BJ (cell line): ENCODE measurements at regions not wholly inside any gene's neighbourhood (a gene's known extent, or its start where the extent isn't known, plus 50 kb on each side); places are given as distances from the start of the nearest gene placed in this dataset.

Experiments used
- CTCF ChIA-PET: fragments of 350-600 bp; formaldehyde crosslinking; extraction: SDS; loops from one replicate; lab custom pipeline; 2021; ENCODE audit warnings: antibody characterized with exemption, inconsistent platforms; lab: Yijun Ruan, JAX
- POLR2A ChIA-PET: fragments of 300-600 bp; sonication (Branson Sonifier 250); formaldehyde crosslinking; extraction: SDS; loops from one replicate; lab custom pipeline; 2021; ENCODE audit warnings: antibody characterized with exemption; lab: Charles Lee
- DNase-seq: peaks from one replicate; pipeline ENCODE4 v3.0.0-alpha.2; 2011; ENCODE audit warnings: low read depth
- H3K27me3 ChIP-seq: 2 replicates; pipeline ENCODE4 v1.6.0; 2011; ENCODE audit warnings: low read length; ENCODE audit not compliant: control insufficient read depth, insufficient read depth
- H3K36me3 ChIP-seq: 2 replicates; pipeline ENCODE4 v1.5.1; 2011; ENCODE audit warnings: low read length; ENCODE audit not compliant: control insufficient read depth, insufficient read depth
- H3K4me3 ChIP-seq: 2 replicates; pipeline ENCODE4 v1.5.1; 2011; ENCODE audit warnings: low read depth, mild to moderate bottlenecking, control low read depth, low read length
- CTCF ChIP-seq: IDR thresholded peaks from 2 replicates; pipeline ENCODE4 v1.5.1; 2011; ENCODE audit warnings: low read depth, mild to moderate bottlenecking, control low read depth, inconsistent platforms, low read length, moderate library complexity; ENCODE audit not compliant: insufficient read depth

GRCh38 chr9:81193362-81194339, 495.7 kb downstream of the TLE1 start:
- DNase-seq: no peak
- ChIA-PET CTCF (no interaction called here), POLR2A (no interaction called here)
- Histone ChIP-seq H3K27me3 (no peaks in the 10 kb centered on the region), H3K36me3 (no peaks in the 10 kb centered on the region), H3K4me3 (no peak overlapping the region)
- no peak for TF ChIP-seq CTCF

DNA sequence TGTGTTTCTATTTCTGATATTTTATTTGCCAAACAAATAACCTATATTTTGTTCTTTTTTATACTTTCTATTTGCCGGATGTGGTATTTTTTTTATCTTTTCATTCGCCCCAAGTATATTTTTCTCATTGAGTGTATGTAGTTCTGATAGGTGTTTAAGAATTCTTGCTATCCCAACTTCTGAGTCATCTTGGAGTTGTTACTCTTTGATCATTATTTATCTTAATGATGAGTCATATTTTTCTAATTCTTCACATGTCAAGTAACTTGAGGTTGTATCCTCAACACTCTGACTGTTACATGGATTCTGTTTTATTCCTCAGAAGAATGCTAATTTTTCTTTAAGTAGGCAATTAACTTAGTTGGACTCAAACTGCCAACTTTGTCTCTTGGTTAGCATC, 498.1 kb downstream of the TLE1 start:
- no peak overlapping the region for H3K4me3 ChIP-seq
- TF ChIP-seq CTCF: no peak
- ChIA-PET POLR2A (no interaction called here), CTCF (no interaction called here)
- H3K36me3 ChIP-seq: no peaks in the 10 kb centered on the region
- no peak for DNase-seq
- no peaks in the 10 kb centered on the region for H3K27me3 ChIP-seq

DNA sequence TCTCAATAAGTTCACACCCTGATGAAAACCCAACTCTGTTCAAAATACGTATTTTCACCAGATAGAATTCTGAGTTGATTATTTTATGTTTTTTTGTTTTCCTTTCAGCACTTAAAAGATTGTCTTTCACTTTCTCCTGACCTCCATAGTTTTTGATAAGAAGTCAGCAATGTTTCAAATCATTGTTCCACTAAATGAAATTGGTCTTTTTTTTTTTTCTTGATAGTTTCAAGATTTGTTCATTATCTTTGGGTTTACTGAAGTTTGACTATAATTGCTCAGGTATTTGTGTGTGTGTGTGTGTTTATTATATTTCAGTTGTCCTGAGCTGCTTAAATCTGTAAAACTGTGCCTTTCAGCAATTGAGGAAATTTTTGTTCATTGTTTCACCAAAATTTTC, 498.7 kb downstream of the TLE1 start:
- POLR2A ChIA-PET: no interaction called here
- H3K36me3 ChIP-seq: no peaks in the 10 kb centered on the region
- H3K27me3 ChIP-seq: no peaks in the 10 kb centered on the region
- CTCF ChIA-PET: no interaction called here
- DNase-seq: no peak
- H3K4me3 ChIP-seq: no peak overlapping the region
- no peak for TF ChIP-seq CTCF

GRCh38 chr9:81183761-81184160, 505.6 kb downstream of the TLE1 start:
- peak; percentile 1 for DNase-seq
- ChIA-PET CTCF (no interaction called here), POLR2A (no interaction called here)
- Histone ChIP-seq H3K27me3 (no peaks in the 10 kb centered on the region), H3K4me3 (no peak overlapping the region), H3K36me3 (no peaks in the 10 kb centered on the region)
- no peak for TF ChIP-seq CTCF

DNA sequence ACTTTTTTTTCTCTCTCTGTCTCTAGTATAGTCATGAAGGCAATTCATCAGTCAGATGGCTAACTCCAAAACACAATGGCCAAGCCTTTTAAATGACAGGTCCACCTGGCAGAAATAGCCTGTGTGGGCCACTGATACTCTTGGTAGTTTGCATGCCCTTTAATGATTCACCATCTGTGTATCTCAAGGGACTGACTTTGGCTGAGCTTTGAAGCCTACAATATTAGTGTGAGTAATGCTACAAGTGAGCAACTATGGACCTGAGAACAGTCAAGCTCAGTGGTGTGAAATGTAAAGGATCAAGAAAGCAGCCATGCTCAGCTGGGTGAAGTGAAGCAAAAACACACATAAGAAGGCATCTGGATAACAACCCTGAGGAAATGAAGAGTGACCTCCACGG, 506.9 kb downstream of the TLE1 start:
- no peak for DNase-seq
- Histone ChIP-seq H3K36me3 (no peaks in the 10 kb centered on the region), H3K4me3 (no peak overlapping the region), H3K27me3 (no peaks in the 10 kb centered on the region)
- POLR2A ChIA-PET: no interaction called here
- TF ChIP-seq CTCF: no peak
- CTCF ChIA-PET: no interaction called here
